ENCODE measurements at regions not wholly inside any gene's neighbourhood (a gene's known extent, or its start where the extent isn't known, plus 50 kb on each side); places are given as distances from the start of the nearest gene placed in this dataset.

DNA sequence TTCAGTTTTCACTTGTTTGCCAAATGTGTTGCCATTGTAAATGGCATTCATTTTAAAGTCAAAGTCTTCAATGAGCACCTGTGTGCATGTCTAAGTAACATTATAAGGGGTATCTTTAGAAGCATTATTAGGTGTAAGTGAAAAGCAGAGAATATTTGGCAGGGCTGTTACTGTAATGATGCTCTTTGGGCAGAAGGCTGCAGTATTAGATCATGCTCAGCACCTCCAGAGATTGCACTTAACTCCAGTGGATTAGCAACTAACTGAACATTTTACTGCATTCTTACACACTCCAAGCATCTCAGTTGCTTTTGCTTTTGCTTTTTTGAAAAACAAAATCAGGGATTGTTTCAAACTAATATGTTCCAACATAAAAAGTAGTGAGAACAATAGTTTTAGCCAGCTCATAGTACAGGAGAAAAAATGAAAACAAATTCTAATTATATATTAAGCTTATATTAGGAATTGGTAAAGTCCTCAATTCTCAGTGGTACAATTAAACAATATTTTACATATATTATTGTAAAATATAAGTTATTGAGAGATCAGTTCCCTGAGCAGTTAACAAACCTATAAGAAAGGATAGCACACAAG lies 1740.9 kb upstream of the CDH9 start:
- no peaks in the 10 kb centered on the region for H3K36me3 Mint-ChIP-seq (ENCODE audit: insufficient read depth, unreplicated experiment)
- TF ChIP-seq, protein P1, sequence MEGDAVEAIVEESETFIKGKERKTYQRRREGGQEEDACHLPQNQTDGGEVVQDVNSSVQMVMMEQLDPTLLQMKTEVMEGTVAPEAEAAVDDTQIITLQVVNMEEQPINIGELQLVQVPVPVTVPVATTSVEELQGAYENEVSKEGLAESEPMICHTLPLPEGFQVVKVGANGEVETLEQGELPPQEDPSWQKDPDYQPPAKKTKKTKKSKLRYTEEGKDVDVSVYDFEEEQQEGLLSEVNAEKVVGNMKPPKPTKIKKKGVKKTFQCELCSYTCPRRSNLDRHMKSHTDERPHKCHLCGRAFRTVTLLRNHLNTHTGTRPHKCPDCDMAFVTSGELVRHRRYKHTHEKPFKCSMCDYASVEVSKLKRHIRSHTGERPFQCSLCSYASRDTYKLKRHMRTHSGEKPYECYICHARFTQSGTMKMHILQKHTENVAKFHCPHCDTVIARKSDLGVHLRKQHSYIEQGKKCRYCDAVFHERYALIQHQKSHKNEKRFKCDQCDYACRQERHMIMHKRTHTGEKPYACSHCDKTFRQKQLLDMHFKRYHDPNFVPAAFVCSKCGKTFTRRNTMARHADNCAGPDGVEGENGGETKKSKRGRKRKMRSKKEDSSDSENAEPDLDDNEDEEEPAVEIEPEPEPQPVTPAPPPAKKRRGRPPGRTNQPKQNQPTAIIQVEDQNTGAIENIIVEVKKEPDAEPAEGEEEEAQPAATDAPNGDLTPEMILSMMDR (IDR thresholded peaks at IDR 0.05; ENCODE audit: unreplicated experiment), result no peak
- CTCF ChIA-PET, result no interaction called here
- H3K4me3 Mint-ChIP-seq (ENCODE audit: low read depth, unreplicated experiment), result no peak overlapping the region
- peaks cover 4% of the 10 kb centered on the region for H3K9me3 Mint-ChIP-seq (ENCODE audit: low read depth, unreplicated experiment)
- intact Hi-C loops (cut with micrococcal nuclease; ENCODE audit: unreplicated experiment), result no loop called here
- no peak for DNase-seq
- no TSS peak for BruUV-seq (replicated peaks)
- no peaks in the 10 kb centered on the region for H3K4me1 Mint-ChIP-seq (ENCODE audit: low read depth, unreplicated experiment)
- no peak overlapping the region for H3K27ac Mint-ChIP-seq (ENCODE audit: unreplicated experiment)
- H3K27me3 Mint-ChIP-seq (ENCODE audit: unreplicated experiment), result no peaks in the 10 kb centered on the region

DNA sequence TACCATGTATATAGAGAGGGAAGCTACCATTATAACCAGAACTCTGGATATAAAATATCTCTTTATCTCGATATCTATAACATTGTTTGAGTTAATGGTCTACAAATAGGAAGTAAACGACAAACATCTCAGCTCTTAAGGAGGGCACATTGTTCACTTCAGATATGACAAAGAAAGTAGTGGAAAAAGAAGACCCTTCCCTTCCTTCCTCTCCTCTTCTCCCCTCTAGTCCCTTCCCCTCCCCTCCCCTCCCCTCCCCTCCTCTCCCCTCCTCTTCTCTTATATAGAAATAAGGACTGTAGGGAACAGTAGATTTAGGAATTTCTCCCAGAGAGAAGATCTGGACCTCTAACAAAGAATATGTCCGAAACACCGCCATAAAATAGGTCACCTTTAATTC lies 1731.9 kb upstream of the CDH9 start:
- H3K27me3 Mint-ChIP-seq (ENCODE audit: unreplicated experiment), result no peaks in the 10 kb centered on the region
- no peak overlapping the region for H3K4me3 Mint-ChIP-seq (ENCODE audit: low read depth, unreplicated experiment)
- no TSS peak for BruUV-seq (replicated peaks)
- intact Hi-C loops (cut with micrococcal nuclease; ENCODE audit: unreplicated experiment), result no loop called here
- CTCF ChIA-PET, result interaction anchor here (0.7 kb wide), 1 partner anchor 949 kb away, joined by 3 read pairs; no protein-coding TSS in a partner anchor
- DNase-seq, result no peak
- peaks cover 5% of the 10 kb centered on the region for H3K9me3 Mint-ChIP-seq (ENCODE audit: low read depth, unreplicated experiment)
- H3K27ac Mint-ChIP-seq (ENCODE audit: unreplicated experiment), result no peak overlapping the region
- no peaks in the 10 kb centered on the region for H3K36me3 Mint-ChIP-seq (ENCODE audit: insufficient read depth, unreplicated experiment)
- H3K4me1 Mint-ChIP-seq (ENCODE audit: low read depth, unreplicated experiment), result no peaks in the 10 kb centered on the region
- TF ChIP-seq, protein P1 (IDR thresholded peaks at IDR 0.05; ENCODE audit: unreplicated experiment), result no peak

DNA sequence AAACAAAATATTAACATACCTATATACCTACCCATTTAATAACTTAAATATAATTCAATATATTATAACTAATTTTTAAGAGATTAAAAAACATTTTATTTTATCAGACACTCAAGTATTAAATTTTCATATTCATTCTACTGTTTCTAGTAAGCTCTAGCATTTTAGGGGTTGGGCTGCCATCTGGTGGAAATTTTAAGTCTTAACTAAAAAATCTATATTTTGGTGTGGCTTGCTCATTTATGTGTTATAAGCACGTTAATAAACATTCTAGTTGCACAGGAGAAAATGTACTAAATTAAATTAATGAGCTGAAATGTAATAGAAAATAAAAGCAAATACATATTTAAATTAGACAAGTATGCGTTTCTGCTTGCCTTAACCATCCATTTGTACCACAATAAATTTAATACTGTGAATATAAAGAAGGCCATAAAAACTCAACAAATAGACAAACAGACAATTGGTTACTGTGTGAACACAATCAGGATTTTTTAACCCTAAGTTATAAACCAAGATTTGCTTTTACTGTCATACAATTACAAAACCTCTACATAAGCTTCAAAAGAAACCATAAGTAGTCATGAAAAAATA lies 1728.3 kb upstream of the CDH9 start:
- Mint-ChIP-seq H3K27ac (ENCODE audit: unreplicated experiment) (no peak overlapping the region), H3K36me3 (ENCODE audit: insufficient read depth, unreplicated experiment) (no peaks in the 10 kb centered on the region), H3K4me3 (ENCODE audit: low read depth, unreplicated experiment) (no peak overlapping the region), H3K27me3 (ENCODE audit: unreplicated experiment) (no peaks in the 10 kb centered on the region), H3K9me3 (ENCODE audit: low read depth, unreplicated experiment) (peaks cover 3% of the 10 kb centered on the region), H3K4me1 (ENCODE audit: low read depth, unreplicated experiment) (no peaks in the 10 kb centered on the region)
- intact Hi-C loops (cut with micrococcal nuclease; ENCODE audit: unreplicated experiment), result loop anchor here (2.0 to 10.0 kb wide), 4 partner anchors 292 to 1744 kb away; no protein-coding TSS in a partner anchor
- no TSS peak for BruUV-seq (replicated peaks)
- CTCF ChIA-PET, result no interaction called here
- DNase-seq, result peak; percentile 33
- TF ChIP-seq, protein P1 (IDR thresholded peaks at IDR 0.05; ENCODE audit: unreplicated experiment), result peak; percentile 44

DNA sequence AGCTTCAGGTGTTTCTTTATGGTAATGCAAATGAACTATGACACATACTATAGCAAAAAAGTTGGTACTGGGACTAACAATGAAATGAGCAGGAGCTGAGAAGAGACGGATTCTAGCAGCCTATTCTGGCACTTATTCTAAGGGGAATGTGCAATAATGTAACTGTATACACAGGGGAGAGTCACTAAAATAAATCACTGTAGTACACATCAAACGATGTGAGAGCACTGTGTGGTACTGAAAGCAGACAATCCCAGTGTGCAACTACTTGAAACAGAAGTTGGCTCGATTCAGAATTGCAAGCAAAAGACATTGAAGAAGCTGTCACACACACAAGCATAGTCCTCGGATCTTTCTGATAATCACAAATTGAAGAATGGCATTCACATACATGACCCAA lies 1713.0 kb upstream of the CDH9 start:
- intact Hi-C loops (cut with micrococcal nuclease; ENCODE audit: unreplicated experiment), result no loop called here
- CTCF ChIA-PET, result no interaction called here
- no TSS peak for BruUV-seq (replicated peaks)

More for the DNA sequence above, 1713.0 kb upstream of the CDH9 start:
- no peak overlapping the region for H3K4me3 Mint-ChIP-seq (ENCODE audit: low read depth, unreplicated experiment)
- H3K9me3 Mint-ChIP-seq (ENCODE audit: low read depth, unreplicated experiment), result peaks cover 18% of the 10 kb centered on the region
- TF ChIP-seq, protein P1 (IDR thresholded peaks at IDR 0.05; ENCODE audit: unreplicated experiment), result no peak
- no peak for DNase-seq
- H3K27me3 Mint-ChIP-seq (ENCODE audit: unreplicated experiment), result no peaks in the 10 kb centered on the region
- H3K27ac Mint-ChIP-seq (ENCODE audit: unreplicated experiment), result no peak overlapping the region
- no peaks in the 10 kb centered on the region for H3K4me1 Mint-ChIP-seq (ENCODE audit: low read depth, unreplicated experiment)
- H3K36me3 Mint-ChIP-seq (ENCODE audit: insufficient read depth, unreplicated experiment), result no peaks in the 10 kb centered on the region
